ENCODE measurements at regions not wholly inside any gene's neighbourhood (a gene's known extent, or its start where the extent isn't known, plus 50 kb on each side); places are given as distances from the start of the nearest gene placed in this dataset.

DNA sequence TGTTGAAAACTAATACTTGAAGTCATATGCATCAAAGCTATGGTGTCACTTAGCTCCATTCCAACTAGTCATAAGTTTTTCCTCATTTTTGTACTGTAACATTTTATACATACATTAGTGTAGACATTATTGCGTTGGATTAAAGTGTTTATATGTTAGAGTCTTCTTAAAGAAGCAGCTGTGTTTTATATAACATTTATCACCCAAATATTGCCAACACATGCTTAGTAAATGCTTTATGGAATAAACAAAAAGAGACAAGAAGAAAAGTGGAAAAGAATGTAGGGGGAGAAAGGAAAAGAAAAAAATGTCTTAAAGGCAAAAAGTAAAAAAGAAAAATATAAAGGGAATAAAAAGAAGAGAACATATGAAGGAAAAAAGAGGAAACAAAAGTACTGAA lies 1314.3 kb upstream of the CELF4 start:
- Histone ChIP-seq H3K9me3 (ENCODE audit: control insufficient read depth in 2 of 2, insufficient read depth in 1 of 2, low read depth in 1 of 2, low read length in 1 of 2) (no peaks in the 10 kb centered on the region), H3K4me3 (ENCODE audit: low read depth in 1 of 2, low read length in 2 of 2) (no peak overlapping the region), H3K4me1 (ENCODE audit: control insufficient read depth in 2 of 2, insufficient read depth in 2 of 2, low read length in 1 of 2) (no peaks in the 10 kb centered on the region), H3K36me3 (ENCODE audit: control insufficient read depth in 2 of 2, insufficient read depth in 2 of 2, low read length in 1 of 2) (no peaks in the 10 kb centered on the region), H3K27me3 (ENCODE audit: control insufficient read depth in 1 of 2, insufficient read depth in 2 of 2, low read length in 2 of 2) (no peaks in the 10 kb centered on the region), H3K27ac (ENCODE audit: low read depth in 2 of 2, low read length in 1 of 2) (no peak overlapping the region)
- 72 to 73% methylated on average over 1 of the region's 1 CpG for WGBS, 2 donors

DNA sequence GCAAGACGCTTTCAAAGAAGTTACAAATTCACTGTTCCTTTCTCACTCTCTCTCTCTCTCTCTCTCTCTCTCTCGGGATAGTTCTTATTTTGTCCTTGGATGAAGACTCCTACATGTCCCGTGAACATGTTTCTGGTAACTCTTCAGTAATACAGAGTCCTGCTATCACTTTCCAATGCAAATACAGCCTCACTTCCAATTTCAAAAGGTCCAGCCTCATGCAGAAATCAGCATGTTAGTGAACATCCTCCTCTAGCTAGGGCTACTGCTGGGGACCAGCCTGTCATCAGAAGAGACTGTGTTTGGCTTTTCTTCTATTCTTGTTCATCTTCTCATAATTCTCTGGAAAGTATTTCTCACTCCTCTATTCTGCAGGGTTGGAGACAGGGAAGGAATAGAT lies 1306.7 kb upstream of the CELF4 start:
- Histone ChIP-seq H3K4me3 (ENCODE audit: low read depth in 1 of 2, low read length in 2 of 2) (no peak overlapping the region), H3K27me3 (ENCODE audit: control insufficient read depth in 1 of 2, insufficient read depth in 2 of 2, low read length in 2 of 2) (no peaks in the 10 kb centered on the region), H3K27ac (ENCODE audit: low read depth in 2 of 2, low read length in 1 of 2) (no peak overlapping the region), H3K9me3 (ENCODE audit: control insufficient read depth in 2 of 2, insufficient read depth in 1 of 2, low read depth in 1 of 2, low read length in 1 of 2) (no peaks in the 10 kb centered on the region), H3K36me3 (ENCODE audit: control insufficient read depth in 2 of 2, insufficient read depth in 2 of 2, low read length in 1 of 2) (no peaks in the 10 kb centered on the region), H3K4me1 (ENCODE audit: control insufficient read depth in 2 of 2, insufficient read depth in 2 of 2, low read length in 1 of 2) (no peaks in the 10 kb centered on the region)
- WGBS, 2 donors = 70 to 79% methylated on average over 3 of the region's 3 CpGs

DNA sequence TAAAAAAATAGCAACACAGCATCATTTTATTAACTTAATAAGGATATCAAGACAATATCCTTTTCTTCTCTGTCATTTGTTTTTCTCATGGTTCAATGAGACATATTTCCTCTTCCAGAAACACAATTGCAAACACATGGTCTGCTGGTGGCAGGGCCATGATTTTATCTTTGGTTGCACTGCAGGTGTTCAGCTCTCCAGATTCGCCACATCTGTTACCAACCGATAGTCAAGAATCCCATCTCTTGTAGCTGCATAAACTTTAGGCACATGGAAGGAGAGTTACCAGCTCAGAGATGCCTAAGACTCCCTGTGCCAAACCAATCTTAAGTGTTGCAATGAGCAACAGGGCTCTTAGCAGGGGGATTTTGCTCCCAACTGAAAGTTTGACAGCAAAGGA lies 1303.2 kb upstream of the CELF4 start:
- Histone ChIP-seq H3K27ac (ENCODE audit: low read depth in 2 of 2, low read length in 1 of 2) (no peak overlapping the region), H3K4me1 (ENCODE audit: control insufficient read depth in 2 of 2, insufficient read depth in 2 of 2, low read length in 1 of 2) (no peaks in the 10 kb centered on the region), H3K4me3 (ENCODE audit: low read depth in 1 of 2, low read length in 2 of 2) (no peak overlapping the region), H3K27me3 (ENCODE audit: control insufficient read depth in 1 of 2, insufficient read depth in 2 of 2, low read length in 2 of 2) (no peaks in the 10 kb centered on the region), H3K36me3 (ENCODE audit: control insufficient read depth in 2 of 2, insufficient read depth in 2 of 2, low read length in 1 of 2) (no peaks in the 10 kb centered on the region), H3K9me3 (ENCODE audit: control insufficient read depth in 2 of 2, insufficient read depth in 1 of 2, low read depth in 1 of 2, low read length in 1 of 2) (no peaks in the 10 kb centered on the region)
- 74 to 85% methylated on average over 2 of the region's 2 CpGs for WGBS, 2 donors

DNA sequence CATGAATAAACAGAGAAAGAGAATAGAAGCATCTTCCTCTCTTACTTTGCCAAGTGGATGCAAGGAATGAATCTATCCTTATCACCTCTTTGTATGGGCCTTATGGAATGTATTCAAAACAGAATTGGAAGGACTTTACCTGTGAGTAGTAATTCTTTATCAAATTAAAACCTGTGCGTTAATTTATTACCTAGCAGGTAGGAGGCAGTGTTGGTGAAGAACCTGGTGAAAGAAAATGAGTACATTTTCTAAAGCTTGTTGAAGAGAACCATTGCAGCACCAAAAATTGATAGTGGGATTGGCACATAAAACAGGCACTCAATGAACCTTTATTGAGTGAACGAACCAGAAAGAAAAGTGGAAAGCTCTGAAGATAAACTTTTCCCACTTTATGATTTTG lies 1302.1 kb upstream of the CELF4 start:
- WGBS, 2 donors = 91% methylated on average over 2 of the region's 2 CpGs
- Histone ChIP-seq H3K9me3 (ENCODE audit: control insufficient read depth in 2 of 2, insufficient read depth in 1 of 2, low read depth in 1 of 2, low read length in 1 of 2) (no peaks in the 10 kb centered on the region), H3K4me3 (ENCODE audit: low read depth in 1 of 2, low read length in 2 of 2) (no peak overlapping the region), H3K27me3 (ENCODE audit: control insufficient read depth in 1 of 2, insufficient read depth in 2 of 2, low read length in 2 of 2) (no peaks in the 10 kb centered on the region), H3K36me3 (ENCODE audit: control insufficient read depth in 2 of 2, insufficient read depth in 2 of 2, low read length in 1 of 2) (no peaks in the 10 kb centered on the region), H3K4me1 (ENCODE audit: control insufficient read depth in 2 of 2, insufficient read depth in 2 of 2, low read length in 1 of 2) (no peaks in the 10 kb centered on the region), H3K27ac (ENCODE audit: low read depth in 2 of 2, low read length in 1 of 2) (no peak overlapping the region)

DNA sequence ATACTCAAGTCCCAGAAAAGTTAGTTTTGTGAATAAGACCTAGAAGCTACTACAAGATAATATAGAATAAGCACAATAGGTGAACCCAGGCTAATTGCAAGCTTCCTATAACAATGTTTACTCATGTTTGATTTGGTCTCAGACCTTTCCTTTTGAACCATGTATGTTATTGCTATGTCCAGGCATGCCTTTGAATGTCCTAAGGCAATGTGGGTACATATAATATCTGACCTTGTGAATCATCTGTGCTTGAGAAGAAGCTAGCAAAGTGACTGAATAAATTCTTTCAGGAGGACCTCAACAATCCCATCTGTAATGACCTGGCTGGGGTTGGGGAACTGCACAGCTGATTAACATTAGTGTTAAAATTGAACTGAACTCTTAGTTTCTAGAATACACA lies 1285.9 kb upstream of the CELF4 start:
- Histone ChIP-seq H3K4me1 (ENCODE audit: control insufficient read depth in 2 of 2, insufficient read depth in 2 of 2, low read length in 1 of 2) (no peaks in the 10 kb centered on the region), H3K27ac (ENCODE audit: low read depth in 2 of 2, low read length in 1 of 2) (no peak overlapping the region), H3K36me3 (ENCODE audit: control insufficient read depth in 2 of 2, insufficient read depth in 2 of 2, low read length in 1 of 2) (no peaks in the 10 kb centered on the region), H3K27me3 (ENCODE audit: control insufficient read depth in 1 of 2, insufficient read depth in 2 of 2, low read length in 2 of 2) (no peaks in the 10 kb centered on the region), H3K4me3 (ENCODE audit: low read depth in 1 of 2, low read length in 2 of 2) (no peak overlapping the region), H3K9me3 (ENCODE audit: control insufficient read depth in 2 of 2, insufficient read depth in 1 of 2, low read depth in 1 of 2, low read length in 1 of 2) (peaks cover 0 to 3% of the 10 kb centered on the region in 2 donors)

DNA sequence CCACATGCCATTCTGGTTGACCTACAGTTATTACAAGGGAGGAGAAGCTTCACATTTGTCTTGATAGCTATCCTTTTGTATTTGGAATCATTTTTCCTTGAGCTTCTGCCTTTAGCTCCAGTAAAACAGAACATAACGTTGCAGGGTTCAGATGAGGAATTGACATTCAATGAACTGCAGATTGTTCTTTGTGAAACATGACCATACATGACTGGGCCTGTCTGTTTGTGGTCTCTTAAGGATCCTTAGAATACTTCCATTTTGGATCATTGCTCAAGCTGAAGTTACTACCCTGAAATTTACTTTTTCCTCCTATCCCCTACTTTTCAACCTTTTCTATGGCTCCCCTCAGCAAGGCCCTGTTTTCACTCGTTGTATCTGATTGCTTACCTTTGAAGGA lies 1281.7 kb upstream of the CELF4 start:
- no peak overlapping the region for H3K4me3 ChIP-seq (ENCODE audit: low read depth in 1 of 2, low read length in 2 of 2)
- H3K27me3 ChIP-seq (ENCODE audit: control insufficient read depth in 1 of 2, insufficient read depth in 2 of 2, low read length in 2 of 2) = no peaks in the 10 kb centered on the region
- no peaks in the 10 kb centered on the region for H3K9me3 ChIP-seq (ENCODE audit: control insufficient read depth in 2 of 2, insufficient read depth in 1 of 2, low read depth in 1 of 2, low read length in 1 of 2)
- no peaks in the 10 kb centered on the region for H3K36me3 ChIP-seq (ENCODE audit: control insufficient read depth in 2 of 2, insufficient read depth in 2 of 2, low read length in 1 of 2)
- no peaks in the 10 kb centered on the region for H3K4me1 ChIP-seq (ENCODE audit: control insufficient read depth in 2 of 2, insufficient read depth in 2 of 2, low read length in 1 of 2)
- 60 to 66% methylated on average over 2 of the region's 2 CpGs for WGBS, 2 donors
- H3K27ac ChIP-seq (ENCODE audit: low read depth in 2 of 2, low read length in 1 of 2) = no peak overlapping the region

DNA sequence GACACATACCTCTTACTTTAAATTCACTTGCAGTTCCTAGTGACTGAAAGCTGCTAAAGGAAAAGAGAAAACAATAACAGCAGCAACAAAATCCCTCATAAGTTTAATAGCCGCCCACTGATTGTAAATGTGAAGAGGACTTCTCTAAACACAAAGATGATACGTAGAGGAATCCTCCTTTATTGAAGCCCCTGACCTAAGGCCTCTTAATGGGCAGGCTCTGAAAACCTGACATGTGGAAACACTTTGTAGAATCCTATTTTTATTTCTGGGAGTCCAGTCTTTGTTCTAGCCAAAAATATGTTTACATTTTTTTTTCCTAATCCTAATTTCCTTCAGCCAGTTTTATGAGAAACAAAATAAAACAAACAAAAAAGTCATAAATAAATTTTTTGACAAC lies 1277.7 kb upstream of the CELF4 start:
- 56 to 80% methylated on average over 2 of the region's 2 CpGs for WGBS, 2 donors

DNA sequence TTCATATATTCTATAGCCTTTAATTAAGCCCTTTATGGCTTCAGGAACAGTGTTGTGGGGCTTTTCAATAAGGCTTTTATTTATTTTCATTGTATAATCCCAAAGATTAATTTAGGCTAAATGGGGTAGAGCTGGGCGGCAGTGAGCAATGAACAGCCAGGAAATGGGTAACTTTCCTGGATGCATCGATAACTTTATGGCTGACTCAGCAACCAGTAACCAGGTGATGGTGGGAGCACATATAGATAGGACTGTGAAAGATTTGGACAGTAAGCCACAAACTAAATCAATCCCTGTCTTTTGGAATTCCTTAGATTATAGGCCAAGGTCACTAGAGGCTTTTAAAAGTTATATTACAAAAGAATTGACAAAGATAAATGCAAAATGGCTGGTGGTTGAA lies 1260.6 kb upstream of the CELF4 start:
- Histone ChIP-seq H3K4me3 (ENCODE audit: low read depth in 1 of 2, low read length in 2 of 2) (no peak overlapping the region), H3K27me3 (ENCODE audit: control insufficient read depth in 1 of 2, insufficient read depth in 2 of 2, low read length in 2 of 2) (no peaks in the 10 kb centered on the region), H3K36me3 (ENCODE audit: control insufficient read depth in 2 of 2, insufficient read depth in 2 of 2, low read length in 1 of 2) (no peaks in the 10 kb centered on the region), H3K4me1 (ENCODE audit: control insufficient read depth in 2 of 2, insufficient read depth in 2 of 2, low read length in 1 of 2) (no peaks in the 10 kb centered on the region), H3K9me3 (ENCODE audit: control insufficient read depth in 2 of 2, insufficient read depth in 1 of 2, low read depth in 1 of 2, low read length in 1 of 2) (no peaks in the 10 kb centered on the region), H3K27ac (ENCODE audit: low read depth in 2 of 2, low read length in 1 of 2) (no peak overlapping the region)
- 85 to 86% methylated on average over 2 of the region's 2 CpGs for WGBS, 2 donors

More for the DNA sequence above, 1277.7 kb upstream of the CELF4 start:
- Histone ChIP-seq H3K27ac (ENCODE audit: low read depth in 2 of 2, low read length in 1 of 2) (no peak overlapping the region), H3K4me1 (ENCODE audit: control insufficient read depth in 2 of 2, insufficient read depth in 2 of 2, low read length in 1 of 2) (no peaks in the 10 kb centered on the region), H3K9me3 (ENCODE audit: control insufficient read depth in 2 of 2, insufficient read depth in 1 of 2, low read depth in 1 of 2, low read length in 1 of 2) (no peaks in the 10 kb centered on the region), H3K36me3 (ENCODE audit: control insufficient read depth in 2 of 2, insufficient read depth in 2 of 2, low read length in 1 of 2) (no peaks in the 10 kb centered on the region), H3K27me3 (ENCODE audit: control insufficient read depth in 1 of 2, insufficient read depth in 2 of 2, low read length in 2 of 2) (no peaks in the 10 kb centered on the region), H3K4me3 (ENCODE audit: low read depth in 1 of 2, low read length in 2 of 2) (no peak overlapping the region)

DNA sequence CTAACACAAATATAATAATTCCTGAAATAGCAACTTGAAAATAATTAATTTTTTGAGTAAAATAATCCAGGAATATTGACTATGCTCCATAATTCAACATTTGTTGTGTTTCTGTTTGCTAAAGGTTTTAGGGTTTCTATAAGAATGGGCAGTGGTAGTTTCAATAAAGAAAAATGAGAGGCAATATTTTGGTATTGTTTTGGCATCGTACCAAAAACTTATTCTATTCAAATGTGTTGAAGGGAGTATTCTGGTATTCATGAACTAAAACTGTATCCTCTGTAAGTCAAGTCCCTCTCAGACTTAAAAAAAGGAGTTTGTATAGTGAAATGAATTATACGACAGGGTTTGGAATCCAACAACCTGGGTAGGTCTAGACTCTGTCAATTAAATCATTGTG lies 1245.6 kb upstream of the CELF4 start:
- Histone ChIP-seq H3K4me1 (ENCODE audit: control insufficient read depth in 2 of 2, insufficient read depth in 2 of 2, low read length in 1 of 2) (no peaks in the 10 kb centered on the region), H3K27ac (ENCODE audit: low read depth in 2 of 2, low read length in 1 of 2) (no peak overlapping the region), H3K27me3 (ENCODE audit: control insufficient read depth in 1 of 2, insufficient read depth in 2 of 2, low read length in 2 of 2) (no peaks in the 10 kb centered on the region), H3K36me3 (ENCODE audit: control insufficient read depth in 2 of 2, insufficient read depth in 2 of 2, low read length in 1 of 2) (no peaks in the 10 kb centered on the region), H3K9me3 (ENCODE audit: control insufficient read depth in 2 of 2, insufficient read depth in 1 of 2, low read depth in 1 of 2, low read length in 1 of 2) (no peaks in the 10 kb centered on the region), H3K4me3 (ENCODE audit: low read depth in 1 of 2, low read length in 2 of 2) (no peak overlapping the region)
- WGBS, 2 donors = 67 to 76% methylated on average over 2 of the region's 2 CpGs

DNA sequence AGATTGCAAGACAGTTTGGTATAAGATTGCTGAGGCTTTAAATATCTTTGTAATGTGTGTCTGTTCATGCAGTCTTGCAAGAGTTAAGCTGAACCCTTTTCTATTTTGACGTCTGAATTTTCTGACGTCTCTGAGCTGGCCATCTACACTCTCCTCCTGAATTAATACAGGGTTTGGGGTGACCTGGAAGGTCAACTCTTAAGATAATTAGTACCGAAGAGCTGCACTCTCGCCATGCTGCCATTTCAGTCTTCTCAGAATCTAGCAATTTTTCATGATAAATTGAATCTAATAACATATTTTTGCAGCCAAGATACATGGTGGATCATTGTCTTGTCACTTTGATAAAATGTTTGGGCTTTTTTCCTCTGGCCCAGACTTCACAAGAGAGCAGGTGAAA lies 1245.2 kb upstream of the CELF4 start:
- Histone ChIP-seq H3K9me3 (ENCODE audit: control insufficient read depth in 2 of 2, insufficient read depth in 1 of 2, low read depth in 1 of 2, low read length in 1 of 2) (no peaks in the 10 kb centered on the region), H3K36me3 (ENCODE audit: control insufficient read depth in 2 of 2, insufficient read depth in 2 of 2, low read length in 1 of 2) (no peaks in the 10 kb centered on the region), H3K27ac (ENCODE audit: low read depth in 2 of 2, low read length in 1 of 2) (no peak overlapping the region), H3K4me3 (ENCODE audit: low read depth in 1 of 2, low read length in 2 of 2) (no peak overlapping the region), H3K4me1 (ENCODE audit: control insufficient read depth in 2 of 2, insufficient read depth in 2 of 2, low read length in 1 of 2) (no peaks in the 10 kb centered on the region), H3K27me3 (ENCODE audit: control insufficient read depth in 1 of 2, insufficient read depth in 2 of 2, low read length in 2 of 2) (no peaks in the 10 kb centered on the region)
- 63 to 69% methylated on average over 4 of the region's 4 CpGs for WGBS, 2 donors

Measured in esophagus (tissue), 2 donors.